Activated naive CD4-positive, alpha-beta T cell treated with anti-CD3 and anti-CD28 coated beads, Interleukin-2, amount 50 U/mL, for 72 hours (primary cell): ENCODE measurements at regions not wholly inside any gene's neighbourhood (a gene's known extent, or its start where the extent isn't known, plus 50 kb on each side); places are given as distances from the start of the nearest gene placed in this dataset.

ENCODE experiments used
- ATAC-seq, 2 donors: fragments of 150-1000 bp; cut with Tn5 transposase; 2 replicates each; pipeline ENCODE4 v1.10.0; 2021; ENCODE audit warnings: mild to moderate bottlenecking in 2 of 2, moderate library complexity in 2 of 2
- DNase-seq, 2 donors: peaks; one replicate each; pipeline ENCODE4 v3.0.0; 2021 to 2022; ENCODE audit warnings: low spot score in 2 of 2
- H3K27ac Mint-ChIP-seq, 2 donors: one replicate each; pipeline ENCODE4 v1.8.0; 2022; ENCODE audit warnings: mild to moderate bottlenecking in 2 of 2, mixed read lengths in 2 of 2
- H3K36me3 Mint-ChIP-seq, 2 donors: one replicate each; pipeline ENCODE4 v1.8.0; 2022; ENCODE audit warnings: mixed read lengths in 2 of 2
- H3K9me3 Mint-ChIP-seq, 2 donors: one replicate each; pipeline ENCODE4 v1.8.0; 2022; ENCODE audit warnings: mixed read lengths in 2 of 2

GRCh38 chr6:4192627-4193026 is 57.3 kb upstream of the ECI2 start:
- ATAC-seq (no peak), DNase-seq (no peak)
- no peaks in the 10 kb centered on the region for H3K36me3 Mint-ChIP-seq
- H3K27ac Mint-ChIP-seq: no peak overlapping the region
- H3K9me3 Mint-ChIP-seq: no peaks in the 10 kb centered on the region

GRCh38 chr6:4192173-4192572 is 56.8 kb upstream of the ECI2 start:
- ATAC-seq (no peak), DNase-seq (no peak)
- Mint-ChIP-seq H3K9me3 (no peaks in the 10 kb centered on the region), H3K27ac (no peak overlapping the region), H3K36me3 (no peaks in the 10 kb centered on the region)

GRCh38 chr6:4191271-4191721 is 55.9 kb upstream of the ECI2 start:
- ATAC-seq (no peak), DNase-seq (no peak)
- Mint-ChIP-seq H3K36me3 (no peaks in the 10 kb centered on the region), H3K27ac (no peak overlapping the region), H3K9me3 (no peaks in the 10 kb centered on the region)

GRCh38 chr6:4189249-4189648 is 53.9 kb upstream of the ECI2 start:
- Mint-ChIP-seq H3K36me3 (peaks cover 5 to 8% of the 10 kb centered on the region in 2 donors), H3K27ac (no peak overlapping the region), H3K9me3 (peaks cover 0 to 10% of the 10 kb centered on the region in 2 donors)
- no peak for DNase-seq
- no peak for ATAC-seq

GRCh38 chr6:4188801-4189200 is 53.4 kb upstream of the ECI2 start:
- no peak overlapping the region for H3K27ac Mint-ChIP-seq
- H3K36me3 Mint-ChIP-seq: peaks cover 5 to 8% of the 10 kb centered on the region in 2 donors
- no peak for DNase-seq
- H3K9me3 Mint-ChIP-seq: peaks cover 0 to 10% of the 10 kb centered on the region in 2 donors
- no peak for ATAC-seq

GRCh38 chr6:4187480-4187879 is 52.1 kb upstream of the ECI2 start:
- DNase-seq (no peak), ATAC-seq (no peak)
- Mint-ChIP-seq H3K27ac (no peak overlapping the region), H3K9me3 (peaks cover 0 to 10% of the 10 kb centered on the region in 2 donors), H3K36me3 (peaks cover 5 to 8% of the 10 kb centered on the region in 2 donors)

- no peak for DNase-seq
- H3K36me3 Mint-ChIP-seq: peaks cover 5 to 8% of the 10 kb centered on the region in 2 donors
- H3K27ac Mint-ChIP-seq: no peak overlapping the region
- ATAC-seq: no peak
- H3K9me3 Mint-ChIP-seq: peaks cover 0 to 10% of the 10 kb centered on the region in 2 donors
These were observed 51.0 kb upstream of the ECI2 start for GRCh38 chr6:4186385-4186784.

GRCh38 chr6:4185846-4186245 is 50.5 kb upstream of the ECI2 start:
- no peak for DNase-seq

GRCh38 chr6:4185419-4185818 is 50.0 kb upstream of the ECI2 start:
- peak; percentile 84 to 89 for ATAC-seq
- peak overlapping the region in 1 of 2 donors; percentile 11 for H3K27ac Mint-ChIP-seq
- peaks cover 0 to 10% of the 10 kb centered on the region in 2 donors for H3K9me3 Mint-ChIP-seq
- peaks cover 5 to 8% of the 10 kb centered on the region in 2 donors for H3K36me3 Mint-ChIP-seq
- DNase-seq: peak; percentile 38 to 61

More at GRCh38 chr6:4185846-4186245, 50.5 kb upstream of the ECI2 start:
- Mint-ChIP-seq H3K36me3 (peaks cover 5 to 8% of the 10 kb centered on the region in 2 donors), H3K9me3 (peaks cover 0 to 10% of the 10 kb centered on the region in 2 donors), H3K27ac (peak overlapping the region in 1 of 2 donors; percentile 11)
- ATAC-seq: peak; percentile 83 to 85
